Adrenal gland (tissue), 9 donors: ENCODE measurements at regions not wholly inside any gene's neighbourhood (a gene's known extent, or its start where the extent isn't known, plus 50 kb on each side); places are given as distances from the start of the nearest gene placed in this dataset.

ENCODE experiments used
- DNase-seq, 7 donors: peaks; one replicate each; pipeline ENCODE4 v3.0.0-alpha.2; 2019 to 2020
- H3K27ac ChIP-seq, 5 donors: fragments of 200-600 bp; sonication (generic) in 4 of 5; 1 replicate in 3 of 5; 2 replicates in 2 of 5; pipeline versions ENCODE4 v1.5.1 to v1.8.0; 2016 to 2020; ENCODE audit warnings: mild to moderate bottlenecking in 1 of 5
- H3K27me3 ChIP-seq: fragments of 200-600 bp; 2 replicates; pipeline ENCODE4 v1.8.0; 2021
- H3K36me3 ChIP-seq, 2 donors: fragments of 200-600 bp; replicated peaks in 1 of 2; 1 replicate in 1 of 2; 2 replicates in 1 of 2; pipeline versions ENCODE4 v1.5.1 to v1.8.0; 2018 to 2022
- H3K4me1 ChIP-seq, 2 donors: fragments of 200-600 bp; replicated peaks in 1 of 2; 1 replicate in 1 of 2; 2 replicates in 1 of 2; pipeline versions ENCODE4 v1.5.1 to v1.8.0; 2018 to 2021
- H3K4me3 ChIP-seq, 4 donors: fragments of 200-600 bp; sonication (generic) in 3 of 4; one replicate each; pipeline ENCODE4 v1.5.1; 2016 to 2018
- H3K9me3 ChIP-seq, 3 donors: fragments of 200-600 bp; sonication (generic) in 1 of 3; replicated peaks in 1 of 3; 1 replicate in 2 of 3; 2 replicates in 1 of 3; pipeline versions ENCODE4 v1.5.1 to v1.8.0; 2016 to 2021
- CTCF ChIP-seq, 6 experiments: fragments of 450-650 bp in 4 of 6; fragments of 200-600 bp in 2 of 6; sonication (generic) in 1 of 6; IDR thresholded peaks; 1 replicate in 5 of 6; 2 replicates in 1 of 6; pipeline versions ENCODE4 v1.5.1 to v1.8.0; 2016 to 2021; ENCODE audit warnings: antibody characterized with exemption in 6 of 6, mild to moderate bottlenecking in 2 of 6, moderate library complexity in 1 of 6
- POLR2A ChIP-seq, 2 donors: fragments of 450-650 bp; IDR thresholded peaks; one replicate each; pipeline ENCODE4 v1.6.1; 2017; ENCODE audit warnings: antibody characterized with exemption in 2 of 2, mild to moderate bottlenecking in 2 of 2, moderate library complexity in 1 of 2
- WGBS, 4 donors: extraction: QIAGEN DNeasy Blood & Tissue Kit in 2 of 4; methylation state at CpG; one replicate each; pipeline versions ENCODE4 v1.1.5 to v1.1.7; 2013 to 2017; 5-methylcytosine and 5-hydroxymethylcytosine counted together
- intact Hi-C, 2 donors: fragments of 100-400 bp; cut with DNase I; formaldehyde crosslinking; loops; one replicate each; pipeline versions ENCODE4 v1.14.1 to v1.15.0; 2022 to 2023
- donor health status: healthy with polysubstance abuse.
- donor health status: Bipolar disorder and iron deficiency.
- donor health status: DM: yes; HTN: yes; CAD: no.
- donor health status: DM: no; HTN: no; CAD: no.
- donor health status: DM: no; HTN: no; CAD: no.

DNA sequence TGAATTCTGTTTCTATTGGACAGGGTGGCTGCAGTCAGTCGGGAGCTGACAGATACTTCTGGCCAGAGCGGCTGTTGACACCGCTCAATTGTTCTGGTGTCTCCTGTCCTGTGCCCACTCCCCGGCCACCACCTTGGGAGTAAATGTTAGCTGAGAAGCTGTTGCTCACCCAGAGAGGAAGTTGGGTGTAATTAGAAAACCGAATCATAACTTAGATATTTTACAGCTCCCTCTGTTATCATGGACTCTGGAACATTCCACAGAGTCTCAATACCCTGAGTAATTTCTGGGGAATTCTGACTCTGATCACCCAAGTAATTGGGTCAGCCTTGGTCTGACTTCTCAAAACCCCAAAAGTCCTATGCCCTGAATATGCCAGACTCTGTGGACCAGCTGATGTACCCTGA, 58.3 kb upstream of the RFLNA start:
- Histone ChIP-seq H3K27me3 (no peaks in the 10 kb centered on the region), H3K27ac (no peak overlapping the region), H3K36me3 (no peaks in the 10 kb centered on the region), H3K4me3 (no peak overlapping the region), H3K4me1 (no peaks in the 10 kb centered on the region), H3K9me3 (no peaks in the 10 kb centered on the region)
- intact Hi-C loops = no loop called here
- WGBS, 4 donors = 75 to 91% (median 88%) methylated on average over 5 of the region's 5 CpGs
- no peak for DNase-seq
- TF ChIP-seq POLR2A (IDR thresholded peaks at IDR 0.05) (no peak), CTCF (IDR thresholded peaks at IDR 0.05) (no peak)

- no peak overlapping the region for H3K4me3 ChIP-seq
- H3K27ac ChIP-seq = no peak overlapping the region
- H3K27me3 ChIP-seq = no peaks in the 10 kb centered on the region
- WGBS, 4 donors = 63 to 75% (median 66%) methylated on average over 4 of the region's 4 CpGs
- H3K36me3 ChIP-seq = no peaks in the 10 kb centered on the region
- H3K9me3 ChIP-seq = no peaks in the 10 kb centered on the region
- no peak for TF ChIP-seq CTCF (IDR thresholded peaks at IDR 0.05)
- TF ChIP-seq POLR2A (IDR thresholded peaks at IDR 0.05) = no peak
- intact Hi-C loops = no loop called here
- H3K4me1 ChIP-seq = no peaks in the 10 kb centered on the region
- DNase-seq = no peak
Measured at GRCh38 chr12:124238886-124239285, 56.0 kb upstream of the RFLNA start.

DNA sequence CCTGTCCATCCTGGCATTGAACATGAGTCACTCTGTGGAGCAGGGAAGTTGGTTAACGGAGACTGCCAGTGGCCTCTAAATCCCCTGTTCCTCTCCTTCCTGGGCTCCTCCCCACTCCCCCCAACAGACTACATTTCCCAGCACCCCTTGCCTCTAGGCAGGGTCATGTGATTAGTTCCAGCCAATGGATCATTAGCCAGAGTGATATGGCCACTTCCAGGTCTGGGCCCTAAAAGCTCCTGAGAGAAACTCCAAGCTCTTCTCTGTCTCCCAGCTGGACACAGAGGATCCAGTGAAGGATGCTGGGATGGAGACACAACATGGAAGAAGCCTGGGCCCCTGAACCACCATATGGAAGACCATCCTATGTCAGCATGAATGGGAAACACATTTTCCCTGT, 54.4 kb upstream of the RFLNA start:
- Histone ChIP-seq H3K9me3 (no peaks in the 10 kb centered on the region), H3K4me3 (no peak overlapping the region), H3K4me1 (no peaks in the 10 kb centered on the region), H3K27ac (no peak overlapping the region), H3K27me3 (no peaks in the 10 kb centered on the region), H3K36me3 (no peaks in the 10 kb centered on the region)
- no peak for TF ChIP-seq POLR2A (IDR thresholded peaks at IDR 0.05)
- TF ChIP-seq CTCF (IDR thresholded peaks at IDR 0.05) = no peak
- DNase-seq = no peak
- 85 to 100% (median 100%) methylated on average over 1 of the region's 1 CpG; no CpG with 5 or more reads in 1 of the 4 donors for WGBS, 4 donors
- intact Hi-C loops = no loop called here

DNA sequence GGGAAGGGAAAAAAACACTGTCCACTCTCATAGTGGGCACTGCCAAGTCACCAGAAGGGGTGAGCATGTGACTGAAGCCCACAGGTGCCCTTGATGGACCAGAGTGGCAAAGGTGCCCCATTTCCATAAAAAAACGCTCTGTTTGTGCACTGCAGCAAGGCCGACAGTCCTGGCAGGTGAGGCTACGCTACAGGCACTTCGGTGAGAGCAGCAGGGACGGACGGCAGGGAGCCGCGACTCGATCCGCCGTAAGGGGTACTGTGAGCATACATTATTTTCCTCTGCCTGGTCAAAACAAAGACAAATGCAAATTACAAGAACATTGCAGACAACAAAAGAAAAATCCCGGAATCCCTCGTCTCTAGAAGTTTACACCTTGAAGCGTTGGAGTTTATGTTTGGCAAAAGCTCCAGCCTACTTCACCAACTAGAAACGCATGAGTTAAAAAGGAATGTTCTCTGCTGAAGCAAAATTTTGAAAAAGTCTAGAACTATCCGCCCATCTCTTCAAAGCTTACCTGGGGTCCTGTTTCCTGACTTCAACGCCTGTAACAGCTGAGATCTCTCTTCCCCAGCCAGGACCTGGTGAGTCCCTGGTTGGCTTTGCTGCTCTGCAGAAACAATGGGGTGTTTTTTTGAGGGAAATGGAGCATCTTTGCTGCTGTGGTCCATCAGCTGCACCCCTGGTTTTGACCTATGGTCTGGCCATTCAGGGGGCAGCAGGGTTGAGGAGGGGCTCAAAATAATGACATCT, 52.9 kb upstream of the RFLNA start:
- no peak for DNase-seq
- no peaks in the 10 kb centered on the region for H3K4me1 ChIP-seq
- no peaks in the 10 kb centered on the region for H3K36me3 ChIP-seq
- no peaks in the 10 kb centered on the region for H3K9me3 ChIP-seq
- H3K27ac ChIP-seq = no peak overlapping the region
- intact Hi-C loops = no loop called here
- no peaks in the 10 kb centered on the region for H3K27me3 ChIP-seq
- H3K4me3 ChIP-seq = no peak overlapping the region
- TF ChIP-seq CTCF (IDR thresholded peaks at IDR 0.05) (no peak), POLR2A (IDR thresholded peaks at IDR 0.05) (no peak)
- 79 to 88% (median 84%) methylated on average over 17 of the region's 17 CpGs for WGBS, 4 donors
